Left ventricle myocardium inferior (tissue), 1 donor: ENCODE measurements at regions not wholly inside any gene's neighbourhood (a gene's known extent, or its start where the extent isn't known, plus 50 kb on each side); places are given as distances from the start of the nearest gene placed in this dataset.

ENCODE experiments used
- DNase-seq: peaks from one replicate; pipeline ENCODE4 v3.0.0-alpha.2; 2020
- H3K27ac ChIP-seq: fragments of 200-600 bp; replicated peaks from 2 replicates; pipeline ENCODE4 v1.8.0; 2021
- H3K27me3 ChIP-seq: fragments of 200-600 bp; 2 replicates; pipeline ENCODE4 v1.8.0; 2021; ENCODE audit warnings: low read depth
- H3K36me3 ChIP-seq: fragments of 200-600 bp; 2 replicates; pipeline ENCODE4 v1.8.0; 2021
- H3K4me1 ChIP-seq: fragments of 200-600 bp; 2 replicates; pipeline ENCODE4 v1.8.0; 2021
- H3K4me3 ChIP-seq: fragments of 200-600 bp; 2 replicates; pipeline ENCODE4 v1.8.0; 2021; ENCODE audit warnings: mild to moderate bottlenecking, moderate library complexity
- H3K9me3 ChIP-seq: fragments of 200-600 bp; replicated peaks from 2 replicates; pipeline ENCODE4 v1.8.0; 2021
- intact Hi-C: fragments of 100-400 bp; cut with micrococcal nuclease; formaldehyde crosslinking; loops from one replicate; pipeline ENCODE4 v1.11.0; 2022
- TF ChIP-seq, protein P1 (sequence below): fragments of 200-600 bp; IDR thresholded peaks from 2 replicates; pipeline ENCODE4 v1.8.0; 2021; ENCODE audit warnings: antibody characterized with exemption, mild to moderate bottlenecking, borderline replicate concordance
- donor health status: DM: no; HTN: yes; CAD: no; lungs with severe emphysema.

DNA sequence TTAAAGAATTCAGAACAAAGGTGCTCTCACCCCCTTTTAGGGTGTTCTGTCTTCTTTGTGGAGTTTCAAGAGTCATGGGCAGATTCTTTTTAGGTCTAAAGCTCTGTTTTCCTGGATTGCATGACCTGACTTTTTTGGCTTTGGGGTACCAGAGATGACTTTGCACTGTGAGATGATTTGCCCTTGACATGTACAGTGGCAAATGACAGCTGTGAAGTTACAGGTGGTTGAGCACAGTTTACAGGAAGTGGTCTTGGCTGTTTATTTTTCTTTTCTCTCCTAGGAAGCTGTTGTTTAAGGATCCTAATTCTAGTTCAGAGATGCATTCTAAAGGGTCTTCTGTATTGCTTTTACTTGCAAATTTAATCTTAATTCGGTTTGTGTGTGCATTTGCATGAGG, 83.8 kb upstream of the METAP2 start:
- H3K9me3 ChIP-seq: peaks cover 13% of the 10 kb centered on the region
- no peak overlapping the region for H3K4me3 ChIP-seq
- no peak for DNase-seq
- H3K4me1 ChIP-seq: peaks cover 11% of the 10 kb centered on the region
- no peaks in the 10 kb centered on the region for H3K27me3 ChIP-seq
- TF ChIP-seq, protein P1, sequence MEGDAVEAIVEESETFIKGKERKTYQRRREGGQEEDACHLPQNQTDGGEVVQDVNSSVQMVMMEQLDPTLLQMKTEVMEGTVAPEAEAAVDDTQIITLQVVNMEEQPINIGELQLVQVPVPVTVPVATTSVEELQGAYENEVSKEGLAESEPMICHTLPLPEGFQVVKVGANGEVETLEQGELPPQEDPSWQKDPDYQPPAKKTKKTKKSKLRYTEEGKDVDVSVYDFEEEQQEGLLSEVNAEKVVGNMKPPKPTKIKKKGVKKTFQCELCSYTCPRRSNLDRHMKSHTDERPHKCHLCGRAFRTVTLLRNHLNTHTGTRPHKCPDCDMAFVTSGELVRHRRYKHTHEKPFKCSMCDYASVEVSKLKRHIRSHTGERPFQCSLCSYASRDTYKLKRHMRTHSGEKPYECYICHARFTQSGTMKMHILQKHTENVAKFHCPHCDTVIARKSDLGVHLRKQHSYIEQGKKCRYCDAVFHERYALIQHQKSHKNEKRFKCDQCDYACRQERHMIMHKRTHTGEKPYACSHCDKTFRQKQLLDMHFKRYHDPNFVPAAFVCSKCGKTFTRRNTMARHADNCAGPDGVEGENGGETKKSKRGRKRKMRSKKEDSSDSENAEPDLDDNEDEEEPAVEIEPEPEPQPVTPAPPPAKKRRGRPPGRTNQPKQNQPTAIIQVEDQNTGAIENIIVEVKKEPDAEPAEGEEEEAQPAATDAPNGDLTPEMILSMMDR: no peak
- no peaks in the 10 kb centered on the region for H3K36me3 ChIP-seq
- intact Hi-C loops: no loop called here
- H3K27ac ChIP-seq: no peak overlapping the region

DNA sequence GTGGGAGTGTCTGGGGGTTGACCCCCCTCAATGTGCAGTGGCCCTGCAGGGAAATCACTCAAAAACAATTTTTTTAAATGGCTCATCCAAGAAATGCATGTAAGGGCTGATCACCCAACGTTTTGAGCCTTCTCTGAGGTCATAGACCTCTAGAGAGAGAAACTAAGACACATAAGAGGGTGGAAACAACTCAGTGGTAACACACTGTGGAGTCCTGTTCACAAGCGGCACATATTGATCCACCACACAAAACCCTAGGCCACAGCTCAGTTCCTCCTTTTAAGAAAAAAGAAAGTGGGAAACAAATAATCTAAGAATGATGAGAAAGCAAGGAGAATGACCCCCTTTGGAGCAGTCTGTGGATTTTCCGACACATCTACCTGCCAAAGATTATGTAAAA, 83.0 kb upstream of the METAP2 start:
- H3K27me3 ChIP-seq: no peaks in the 10 kb centered on the region
- H3K4me3 ChIP-seq: no peak overlapping the region
- H3K27ac ChIP-seq: no peak overlapping the region
- DNase-seq: no peak
- intact Hi-C loops: no loop called here
- TF ChIP-seq, protein P1: no peak
- peaks cover 3% of the 10 kb centered on the region for H3K4me1 ChIP-seq
- H3K36me3 ChIP-seq: no peaks in the 10 kb centered on the region
- peaks cover 13% of the 10 kb centered on the region for H3K9me3 ChIP-seq

DNA sequence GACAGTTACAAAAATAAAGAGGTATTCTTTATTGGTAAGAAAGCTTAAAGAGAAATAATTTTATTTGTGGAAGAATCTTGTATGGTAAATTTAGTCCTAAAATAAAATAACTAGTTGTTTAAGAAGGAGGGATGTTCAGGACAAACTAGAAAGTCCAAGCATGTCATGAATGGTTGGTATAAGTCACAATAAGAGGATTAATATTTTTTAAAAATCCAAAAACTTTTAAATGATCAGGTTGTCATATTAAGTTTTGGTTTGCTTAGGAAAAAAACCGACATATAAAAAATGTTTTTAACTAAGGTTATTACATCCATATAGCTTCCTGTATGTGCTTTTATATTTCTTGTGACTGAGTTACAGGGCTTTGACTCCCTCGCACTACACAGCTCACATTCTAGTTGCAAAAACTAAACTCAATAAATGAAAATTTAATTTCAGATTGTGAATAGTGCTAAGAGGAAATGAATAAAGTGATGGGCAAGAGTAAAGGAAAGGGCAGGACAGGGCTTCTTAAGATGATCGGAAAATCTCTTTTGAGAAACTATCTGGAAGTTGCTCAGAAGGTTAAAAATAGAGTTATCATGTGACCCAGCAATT, 80.7 kb upstream of the METAP2 start:
- H3K4me1 ChIP-seq: no peaks in the 10 kb centered on the region
- H3K4me3 ChIP-seq: no peak overlapping the region
- no peak for DNase-seq
- H3K27ac ChIP-seq: no peak overlapping the region
- intact Hi-C loops: no loop called here
- H3K27me3 ChIP-seq: no peaks in the 10 kb centered on the region
- peaks cover 13% of the 10 kb centered on the region for H3K9me3 ChIP-seq
- H3K36me3 ChIP-seq: no peaks in the 10 kb centered on the region
- TF ChIP-seq, protein P1: no peak

DNA sequence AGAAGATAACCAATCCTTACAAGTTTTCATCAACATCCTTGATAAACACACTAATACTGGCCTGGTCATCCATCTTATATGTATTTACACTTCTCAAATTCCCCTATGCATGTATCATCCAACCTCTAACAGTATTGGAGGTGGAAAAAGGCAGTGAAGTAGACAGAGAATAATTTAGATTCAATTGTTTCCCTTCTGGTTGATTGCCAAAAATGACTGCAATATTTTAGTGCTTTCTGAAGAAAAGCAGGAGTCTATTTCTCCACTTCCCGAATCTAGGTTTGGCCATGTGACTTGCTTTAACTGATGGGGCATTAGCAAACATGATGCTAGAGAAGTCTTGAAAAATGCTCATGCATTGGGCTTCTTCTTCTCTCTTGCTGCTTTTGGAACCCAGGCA, 78.3 kb upstream of the METAP2 start:
- Histone ChIP-seq H3K27me3 (no peaks in the 10 kb centered on the region), H3K27ac (no peak overlapping the region), H3K36me3 (no peaks in the 10 kb centered on the region), H3K9me3 (peaks cover 13% of the 10 kb centered on the region), H3K4me3 (no peak overlapping the region), H3K4me1 (no peaks in the 10 kb centered on the region)
- intact Hi-C loops: no loop called here
- TF ChIP-seq, protein P1: no peak
- no peak for DNase-seq

DNA sequence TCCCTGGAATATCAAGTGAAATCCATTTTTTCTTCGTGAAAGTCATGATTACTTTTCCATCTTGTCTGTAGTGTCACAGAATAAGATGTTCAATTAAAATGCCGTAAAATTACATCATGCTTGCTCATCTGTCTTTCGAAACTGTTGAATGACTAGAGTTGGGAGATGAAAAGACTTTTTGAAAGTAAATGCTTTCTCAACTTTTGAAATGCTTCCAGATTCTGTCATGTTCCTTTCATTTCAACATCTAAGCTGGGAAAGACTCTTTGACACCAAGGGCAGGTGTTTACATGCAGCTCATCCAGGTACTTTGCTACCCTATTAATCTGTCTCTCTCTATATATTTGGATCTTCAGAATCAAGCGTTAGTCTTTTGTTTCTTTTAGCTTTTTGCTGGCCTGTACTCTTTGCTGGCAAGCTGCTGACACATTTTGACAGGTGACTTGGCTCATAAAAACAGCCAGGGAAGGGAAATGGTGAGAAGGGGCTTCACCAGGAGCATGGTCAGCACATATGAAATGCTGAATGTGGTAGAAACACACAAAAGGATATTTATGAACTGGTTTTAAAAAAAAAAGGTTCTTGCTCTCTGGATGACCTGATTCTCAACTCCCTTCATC, 77.0 kb upstream of the METAP2 start:
- TF ChIP-seq, protein P1: no peak
- Histone ChIP-seq H3K27ac (no peak overlapping the region), H3K27me3 (no peaks in the 10 kb centered on the region), H3K4me1 (no peaks in the 10 kb centered on the region), H3K9me3 (peaks cover 13% of the 10 kb centered on the region), H3K4me3 (no peak overlapping the region), H3K36me3 (no peaks in the 10 kb centered on the region)
- intact Hi-C loops: no loop called here
- DNase-seq: no peak
